ENCODE measurements at regions not wholly inside any gene's neighbourhood (a gene's known extent, or its start where the extent isn't known, plus 50 kb on each side); places are given as distances from the start of the nearest gene placed in this dataset.

DNA sequence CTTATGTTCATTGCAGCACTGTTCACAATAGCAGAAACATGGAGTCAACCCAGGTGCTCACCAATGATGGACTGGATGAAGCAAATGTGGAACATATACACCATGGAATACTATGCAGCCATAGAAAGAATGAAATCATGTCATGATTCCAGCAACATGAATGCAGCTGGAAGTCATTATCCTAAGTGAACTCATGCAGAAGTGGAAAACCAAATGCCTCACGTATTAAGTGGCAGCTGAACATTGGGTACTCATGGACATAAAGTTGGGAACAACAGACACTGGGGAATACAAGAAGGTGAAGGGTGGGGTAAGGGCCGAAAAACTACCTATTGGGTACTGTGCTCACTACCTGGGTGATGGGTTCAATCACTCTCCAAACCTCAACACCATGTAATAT is 915.9 kb downstream of the UQCRFS1 start:
- no peak for DNase-seq (ENCODE audit: low read depth, low spot score)
- no peak overlapping the region for H3K27ac ChIP-seq (ENCODE audit: insufficient read depth, low read depth, low read length)
- peaks cover 16% of the 10 kb centered on the region for H3K4me1 ChIP-seq (ENCODE audit: control insufficient read depth, extremely low read depth, insufficient read depth, low read length)
- intact Hi-C loops (cut with micrococcal nuclease), result no loop called here
- no peaks in the 10 kb centered on the region for H3K79me2 ChIP-seq (ENCODE audit: control insufficient read depth, insufficient read depth, low read length)
- no peak for FAIRE-seq
- H3K9ac ChIP-seq (replicated peaks; ENCODE audit: extremely low read depth, insufficient read depth, low read length), result no peak overlapping the region
- no peak overlapping the region for H3K4me2 ChIP-seq (ENCODE audit: insufficient read depth, low read length)
- H3K27me3 ChIP-seq (ENCODE audit: control insufficient read depth in 2 of 2, insufficient read depth in 2 of 2, low read length in 2 of 2), result no peaks in the 10 kb centered on the region
- dilution Hi-C loops (cut with MboI; ENCODE audit: extremely low pct_ligation_motif_present, low sequenced_read_pairs), result no loop called here
- BruUV-seq (replicated peaks), result no TSS peak
- POLR2A ChIA-PET, result no interaction called here
- CTCF ChIA-PET, result no interaction called here
- no peak overlapping the region for H3K4me3 ChIP-seq (replicated peaks in 1 of 3; ENCODE audit: insufficient read depth in 1 of 3, low read depth in 1 of 3, low read length in 3 of 3)
- no peaks in the 10 kb centered on the region for H3K9me1 ChIP-seq (replicated peaks; ENCODE audit: control insufficient read depth, extremely low read depth, insufficient read depth, low read length)
- H3K9me3 ChIP-seq (replicated peaks; ENCODE audit: control insufficient read depth, insufficient read depth, low read length), result no peaks in the 10 kb centered on the region
- H4K20me1 ChIP-seq (replicated peaks; ENCODE audit: control insufficient read depth, extremely low read depth, insufficient read depth, low read length), result no peaks in the 10 kb centered on the region
- no peak for TF ChIP-seq FOS (IDR thresholded peaks at IDR 0.05; ENCODE audit: borderline replicate concordance, insufficient read depth, low read length)
- no peak for TF ChIP-seq MYC (IDR thresholded peaks at IDR 0.05; ENCODE audit: low read depth, low read length)
- TF ChIP-seq, protein P1, sequence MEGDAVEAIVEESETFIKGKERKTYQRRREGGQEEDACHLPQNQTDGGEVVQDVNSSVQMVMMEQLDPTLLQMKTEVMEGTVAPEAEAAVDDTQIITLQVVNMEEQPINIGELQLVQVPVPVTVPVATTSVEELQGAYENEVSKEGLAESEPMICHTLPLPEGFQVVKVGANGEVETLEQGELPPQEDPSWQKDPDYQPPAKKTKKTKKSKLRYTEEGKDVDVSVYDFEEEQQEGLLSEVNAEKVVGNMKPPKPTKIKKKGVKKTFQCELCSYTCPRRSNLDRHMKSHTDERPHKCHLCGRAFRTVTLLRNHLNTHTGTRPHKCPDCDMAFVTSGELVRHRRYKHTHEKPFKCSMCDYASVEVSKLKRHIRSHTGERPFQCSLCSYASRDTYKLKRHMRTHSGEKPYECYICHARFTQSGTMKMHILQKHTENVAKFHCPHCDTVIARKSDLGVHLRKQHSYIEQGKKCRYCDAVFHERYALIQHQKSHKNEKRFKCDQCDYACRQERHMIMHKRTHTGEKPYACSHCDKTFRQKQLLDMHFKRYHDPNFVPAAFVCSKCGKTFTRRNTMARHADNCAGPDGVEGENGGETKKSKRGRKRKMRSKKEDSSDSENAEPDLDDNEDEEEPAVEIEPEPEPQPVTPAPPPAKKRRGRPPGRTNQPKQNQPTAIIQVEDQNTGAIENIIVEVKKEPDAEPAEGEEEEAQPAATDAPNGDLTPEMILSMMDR (IDR thresholded peaks at IDR 0.05; ENCODE audit: extremely low read depth in 1 of 2, insufficient read depth in 1 of 2, low read depth in 1 of 2, low read length in 2 of 2), result no peak
- no peak for TF ChIP-seq POLR2A (IDR thresholded peaks at IDR 0.05; ENCODE audit: low read depth, low read length)
- TF ChIP-seq, protein P2, sequence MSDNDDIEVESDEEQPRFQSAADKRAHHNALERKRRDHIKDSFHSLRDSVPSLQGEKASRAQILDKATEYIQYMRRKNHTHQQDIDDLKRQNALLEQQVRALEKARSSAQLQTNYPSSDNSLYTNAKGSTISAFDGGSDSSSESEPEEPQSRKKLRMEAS (IDR thresholded peaks at IDR 0.05; ENCODE audit: insufficient read depth, insufficient read length), result no peak
- no peak for TF ChIP-seq POLR2AphosphoS5 (IDR thresholded peaks at IDR 0.05; ENCODE audit: insufficient read depth, low read depth, low read length)
- TF ChIP-seq JUN (IDR thresholded peaks at IDR 0.05; ENCODE audit: borderline replicate concordance, insufficient read depth, insufficient read length, low read depth), result no peak
- no peak for TF ChIP-seq GATA2 (IDR thresholded peaks at IDR 0.05; ENCODE audit: insufficient read depth, insufficient read length, low read depth, low read length)
- no peak for TF ChIP-seq EZH2 (IDR thresholded peaks at IDR 0.05; ENCODE audit: borderline replicate concordance, low read depth, low read length, severe bottlenecking)
- H3K36me3 ChIP-seq (ENCODE audit: control insufficient read depth in 2 of 2, extremely low read depth in 1 of 2, insufficient read depth in 2 of 2, low read length in 2 of 2), result no peaks in the 10 kb centered on the region
- no peak overlapping the region for H2AFZ ChIP-seq (ENCODE audit: low read depth, low read length)

Measured in endothelial cell of umbilical vein (primary cell).